ENCODE measurements at regions not wholly inside any gene's neighbourhood (a gene's known extent, or its start where the extent isn't known, plus 50 kb on each side); places are given as distances from the start of the nearest gene placed in this dataset.
"Not testable (repeated sequence)": the region's sequence is repeated elsewhere in the genome, so short reads cannot be mapped to it uniquely, and the experiment has no call there.

GRCh38 chr13:66237411-66238062 is 992.6 kb downstream of the PCDH9 start:
- Mint-ChIP-seq H3K4me3 (ENCODE audit: unreplicated experiment) (no peak overlapping the region), H3K4me1 (ENCODE audit: unreplicated experiment) (no peaks in the 10 kb centered on the region), H3K9me3 (ENCODE audit: unreplicated experiment) (peaks cover 10% of the 10 kb centered on the region), H3K27me3 (ENCODE audit: unreplicated experiment) (no peaks in the 10 kb centered on the region), H3K27ac (ENCODE audit: unreplicated experiment) (no peak overlapping the region), H3K36me3 (ENCODE audit: unreplicated experiment) (no peaks in the 10 kb centered on the region)
- no peak for DNase-seq (ENCODE audit: extremely low spot score, unreplicated experiment)
- TF ChIP-seq CTCF (IDR thresholded peaks at IDR 0.05) = no peak

GRCh38 chr13:66234159-66234558 is 996.0 kb downstream of the PCDH9 start:
- Mint-ChIP-seq H3K36me3 (ENCODE audit: unreplicated experiment) (no peaks in the 10 kb centered on the region), H3K27ac (ENCODE audit: unreplicated experiment) (no peak overlapping the region), H3K4me3 (ENCODE audit: unreplicated experiment) (no peak overlapping the region), H3K27me3 (ENCODE audit: unreplicated experiment) (no peaks in the 10 kb centered on the region), H3K4me1 (ENCODE audit: unreplicated experiment) (no peaks in the 10 kb centered on the region), H3K9me3 (ENCODE audit: unreplicated experiment) (peaks cover 10% of the 10 kb centered on the region)
- no peak for DNase-seq (ENCODE audit: extremely low spot score, unreplicated experiment)
- TF ChIP-seq CTCF (IDR thresholded peaks at IDR 0.05) = no peak

GRCh38 chr13:66231958-66232357 is 998.2 kb downstream of the PCDH9 start:
- H3K4me3 Mint-ChIP-seq (ENCODE audit: unreplicated experiment); H3K9me3 Mint-ChIP-seq (ENCODE audit: unreplicated experiment): not testable (repeated sequence)

GRCh38 chr13:66225072-66225471 is 1005.1 kb downstream of the PCDH9 start:
- H3K27ac Mint-ChIP-seq (ENCODE audit: unreplicated experiment) = no peak overlapping the region
- no peak for DNase-seq (ENCODE audit: extremely low spot score, unreplicated experiment)
- TF ChIP-seq CTCF (IDR thresholded peaks at IDR 0.05) = no peak
- no peaks in the 10 kb centered on the region for H3K27me3 Mint-ChIP-seq (ENCODE audit: unreplicated experiment)
- peaks cover 8% of the 10 kb centered on the region for H3K4me1 Mint-ChIP-seq (ENCODE audit: unreplicated experiment)
- no peak overlapping the region for H3K4me3 Mint-ChIP-seq (ENCODE audit: unreplicated experiment)
- H3K9me3 Mint-ChIP-seq (ENCODE audit: unreplicated experiment) = peaks cover 6% of the 10 kb centered on the region
- no peaks in the 10 kb centered on the region for H3K36me3 Mint-ChIP-seq (ENCODE audit: unreplicated experiment)

More at GRCh38 chr13:66231958-66232357, 998.2 kb downstream of the PCDH9 start:
- not testable (repeated sequence) for H3K4me1 Mint-ChIP-seq (ENCODE audit: unreplicated experiment); H3K27me3 Mint-ChIP-seq (ENCODE audit: unreplicated experiment); H3K36me3 Mint-ChIP-seq (ENCODE audit: unreplicated experiment); H3K27ac Mint-ChIP-seq (ENCODE audit: unreplicated experiment); DNase-seq (ENCODE audit: extremely low spot score, unreplicated experiment)

GRCh38 chr13:66224663-66225062 is 1005.5 kb downstream of the PCDH9 start:
- no peak for TF ChIP-seq CTCF (IDR thresholded peaks at IDR 0.05)
- no peak for DNase-seq (ENCODE audit: extremely low spot score, unreplicated experiment)
- Mint-ChIP-seq H3K4me1 (ENCODE audit: unreplicated experiment) (peaks cover 8% of the 10 kb centered on the region), H3K9me3 (ENCODE audit: unreplicated experiment) (peaks cover 6% of the 10 kb centered on the region), H3K27me3 (ENCODE audit: unreplicated experiment) (no peaks in the 10 kb centered on the region), H3K36me3 (ENCODE audit: unreplicated experiment) (no peaks in the 10 kb centered on the region), H3K27ac (ENCODE audit: unreplicated experiment) (no peak overlapping the region), H3K4me3 (ENCODE audit: unreplicated experiment) (no peak overlapping the region)
